Liver (tissue), 7 donors: ENCODE measurements at regions not wholly inside any gene's neighbourhood (a gene's known extent, or its start where the extent isn't known, plus 50 kb on each side); places are given as distances from the start of the nearest gene placed in this dataset.

Experiments
- DNase-seq: peaks from one replicate; pipeline ENCODE4 v3.0.0-alpha.2; 2017; ENCODE audit warnings: low spot score
- H3K27ac ChIP-seq, 2 donors: one replicate each; pipeline ENCODE4 v1.7.0; 2013; ENCODE audit warnings: inconsistent platforms in 2 of 2, low read length in 2 of 2, control low read depth in 1 of 2, low read depth in 1 of 2, mild to moderate bottlenecking in 1 of 2
- H3K27me3 ChIP-seq, 4 donors: one replicate each; pipeline versions ENCODE4 v1.6.1 to v1.7.0; 2013; ENCODE audit warnings: low read length in 3 of 4, inconsistent platforms in 1 of 4, mild to moderate bottlenecking in 1 of 4, moderate library complexity in 1 of 4; ENCODE audit not compliant: control insufficient read depth in 4 of 4, insufficient read depth in 4 of 4
- H3K36me3 ChIP-seq, 4 donors: one replicate each; pipeline versions ENCODE4 v1.6.1 to v1.7.0; 2013; ENCODE audit warnings: low read length in 3 of 4, mild to moderate bottlenecking in 3 of 4, low read depth in 1 of 4, moderate library complexity in 1 of 4; ENCODE audit not compliant: control insufficient read depth in 4 of 4, insufficient read depth in 3 of 4
- H3K4me1 ChIP-seq, 4 donors: one replicate each; pipeline versions ENCODE4 v1.6.1 to v1.7.0; 2013; ENCODE audit warnings: low read length in 3 of 4, mild to moderate bottlenecking in 3 of 4, moderate library complexity in 1 of 4; ENCODE audit not compliant: control insufficient read depth in 4 of 4, insufficient read depth in 4 of 4
- H3K4me3 ChIP-seq, 3 donors: one replicate each; pipeline versions ENCODE4 v1.6.1 to v1.7.0; 2013; ENCODE audit warnings: low read length in 3 of 3, control low read depth in 1 of 3, low read depth in 1 of 3, mild to moderate bottlenecking in 1 of 3
- H3K9ac ChIP-seq, 2 donors: one replicate each; pipeline ENCODE4 v1.7.0; 2013; ENCODE audit warnings: low read length in 2 of 2, mild to moderate bottlenecking in 2 of 2, moderate library complexity in 2 of 2, control low read depth in 1 of 2, low read depth in 1 of 2
- H3K9me3 ChIP-seq, 4 donors: one replicate each; pipeline versions ENCODE4 v1.6.1 to v1.7.0; 2013; ENCODE audit warnings: low read length in 3 of 4; ENCODE audit not compliant: control insufficient read depth in 4 of 4
- EGR1 ChIP-seq, 2 donors: IDR thresholded peaks; 2 replicates each; pipeline ENCODE4 v1.6.1; 2016 to 2018; ENCODE audit warnings: antibody characterized with exemption in 2 of 2, low read depth in 2 of 2
- FOXA1 ChIP-seq: IDR thresholded peaks from 2 replicates; pipeline ENCODE4 v1.6.1; 2016; ENCODE audit warnings: antibody characterized with exemption
- FOXA2 ChIP-seq: IDR thresholded peaks from 2 replicates; pipeline ENCODE4 v1.6.1; 2016; ENCODE audit warnings: antibody characterized with exemption
- HNF4A ChIP-seq, 2 donors: conservative IDR thresholded peaks; 2 replicates each; pipeline ENCODE4 v1.6.1; 2016; ENCODE audit warnings: antibody characterized with exemption in 2 of 2, mild to moderate bottlenecking in 2 of 2
- HNF4G ChIP-seq: IDR thresholded peaks from 2 replicates; pipeline ENCODE4 v1.6.1; 2016; ENCODE audit warnings: antibody characterized with exemption
- RAD21 ChIP-seq, 2 donors: IDR thresholded peaks; 2 replicates each; pipeline ENCODE4 v1.6.1; 2016; ENCODE audit warnings: antibody characterized with exemption in 2 of 2, mild to moderate bottlenecking in 2 of 2
- RXRA ChIP-seq, 2 donors: IDR thresholded peaks; 2 replicates each; pipeline ENCODE4 v1.6.1; 2017 to 2018; ENCODE audit warnings: antibody characterized with exemption in 2 of 2, mild to moderate bottlenecking in 1 of 2
- SP1 ChIP-seq: IDR thresholded peaks from 2 replicates; pipeline ENCODE4 v1.6.1; 2018; ENCODE audit warnings: antibody characterized with exemption, mild to moderate bottlenecking
- YY1 ChIP-seq: IDR thresholded peaks from 2 replicates; pipeline ENCODE4 v1.6.1; 2016; ENCODE audit warnings: antibody characterized with exemption, mild to moderate bottlenecking
- WGBS: extraction: QIAGEN DNeasy Blood & Tissue Kit; methylation state at CpG from one replicate; pipeline ENCODE4 v1.1.7; 2013; 5-methylcytosine and 5-hydroxymethylcytosine counted together
- TF ChIP-seq, protein P1 (sequence below): IDR thresholded peaks from 2 replicates; pipeline ENCODE4 v1.6.1; 2016; ENCODE audit warnings: antibody characterized with exemption
- TF ChIP-seq, protein P2 (sequence below): IDR thresholded peaks from 2 replicates; pipeline ENCODE4 v1.6.1; 2016; ENCODE audit warnings: antibody characterized with exemption
- TF ChIP-seq, protein P3 (sequence below): IDR thresholded peaks from 2 replicates; pipeline ENCODE4 v1.6.1; 2016; ENCODE audit warnings: antibody characterized with exemption, mild to moderate bottlenecking
- TF ChIP-seq, protein P4 (sequence below): IDR thresholded peaks from 2 replicates; pipeline ENCODE4 v1.6.1; 2016; ENCODE audit warnings: antibody characterized with exemption
- donor health status: healthy.
- donor health status: healthy.
- donor health status: healthy.
- donor health status: healthy.

DNA sequence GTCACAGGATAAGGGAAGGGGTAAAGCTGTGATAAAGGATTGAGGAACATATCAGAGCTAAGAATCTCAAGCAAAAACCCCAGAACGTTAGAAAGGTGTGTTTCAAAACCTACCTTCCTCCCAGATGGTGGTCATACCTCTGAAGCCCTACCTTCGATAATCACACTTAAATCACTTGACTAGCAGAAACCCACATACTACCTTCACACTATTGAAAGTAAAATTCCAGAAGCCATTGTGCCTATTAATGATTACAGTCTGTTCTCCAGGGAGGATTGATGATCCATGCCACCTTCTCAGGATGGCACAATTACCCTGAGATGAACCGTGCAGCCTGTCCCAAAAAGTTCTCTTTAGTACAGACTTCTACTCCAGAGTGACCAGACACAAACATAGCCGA, 72.3 kb upstream of the SOX4 start:
- 64% methylated on average over 4 of the region's 4 CpGs for WGBS
- no peak overlapping the region for H3K27ac ChIP-seq
- no peak for DNase-seq

DNA sequence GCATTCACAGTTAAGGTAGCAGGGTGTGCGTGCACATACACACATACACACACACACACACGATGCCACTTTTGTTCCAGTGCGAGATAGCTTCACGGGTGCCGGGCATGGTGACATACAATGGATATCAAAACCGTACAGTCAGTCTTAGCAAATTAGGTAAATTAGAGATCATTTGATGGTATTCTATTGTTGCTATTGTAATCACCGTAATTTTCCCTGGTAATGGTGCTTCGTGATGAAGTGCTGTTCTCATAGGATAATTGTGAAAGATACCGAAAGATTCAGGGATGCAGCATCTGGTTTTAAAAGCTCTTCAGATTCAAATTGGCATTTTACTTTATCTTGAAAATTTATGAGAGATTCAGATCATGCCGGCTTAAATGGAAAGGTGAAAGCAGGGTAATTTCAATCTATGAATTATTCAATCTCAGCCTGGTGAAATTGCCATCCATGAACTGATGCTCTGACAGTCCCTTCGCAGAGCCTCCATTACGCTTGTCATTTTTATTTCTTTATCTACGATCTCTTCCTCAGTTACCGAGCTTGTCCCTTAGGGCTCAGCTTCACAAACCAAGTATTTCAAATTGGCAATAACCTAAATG, 71.3 kb upstream of the SOX4 start:
- Histone ChIP-seq H3K27ac (no peak overlapping the region), H3K9ac (no peak overlapping the region), H3K36me3 (no peaks in the 10 kb centered on the region), H3K4me1 (no peaks in the 10 kb centered on the region), H3K9me3 (no peaks in the 10 kb centered on the region), H3K27me3 (no peaks in the 10 kb centered on the region), H3K4me3 (no peak overlapping the region)
- no peak for TF ChIP-seq HNF4A (conservative IDR thresholded peaks at IDR 0.05)
- no peak for TF ChIP-seq SP1
- TF ChIP-seq, protein P1, sequence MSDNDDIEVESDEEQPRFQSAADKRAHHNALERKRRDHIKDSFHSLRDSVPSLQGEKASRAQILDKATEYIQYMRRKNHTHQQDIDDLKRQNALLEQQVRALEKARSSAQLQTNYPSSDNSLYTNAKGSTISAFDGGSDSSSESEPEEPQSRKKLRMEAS = no peak
- no peak for TF ChIP-seq RAD21 (IDR thresholded peaks at IDR 0.05)
- TF ChIP-seq, protein P2, sequence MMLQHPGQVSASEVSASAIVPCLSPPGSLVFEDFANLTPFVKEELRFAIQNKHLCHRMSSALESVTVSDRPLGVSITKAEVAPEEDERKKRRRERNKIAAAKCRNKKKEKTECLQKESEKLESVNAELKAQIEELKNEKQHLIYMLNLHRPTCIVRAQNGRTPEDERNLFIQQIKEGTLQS = no peak
- TF ChIP-seq EGR1 (IDR thresholded peaks at IDR 0.05; ENCODE audit: low read depth in 2 of 2) = no peak
- TF ChIP-seq YY1 = no peak
- no peak for TF ChIP-seq RXRA (IDR thresholded peaks at IDR 0.05)
- TF ChIP-seq, protein P3, sequence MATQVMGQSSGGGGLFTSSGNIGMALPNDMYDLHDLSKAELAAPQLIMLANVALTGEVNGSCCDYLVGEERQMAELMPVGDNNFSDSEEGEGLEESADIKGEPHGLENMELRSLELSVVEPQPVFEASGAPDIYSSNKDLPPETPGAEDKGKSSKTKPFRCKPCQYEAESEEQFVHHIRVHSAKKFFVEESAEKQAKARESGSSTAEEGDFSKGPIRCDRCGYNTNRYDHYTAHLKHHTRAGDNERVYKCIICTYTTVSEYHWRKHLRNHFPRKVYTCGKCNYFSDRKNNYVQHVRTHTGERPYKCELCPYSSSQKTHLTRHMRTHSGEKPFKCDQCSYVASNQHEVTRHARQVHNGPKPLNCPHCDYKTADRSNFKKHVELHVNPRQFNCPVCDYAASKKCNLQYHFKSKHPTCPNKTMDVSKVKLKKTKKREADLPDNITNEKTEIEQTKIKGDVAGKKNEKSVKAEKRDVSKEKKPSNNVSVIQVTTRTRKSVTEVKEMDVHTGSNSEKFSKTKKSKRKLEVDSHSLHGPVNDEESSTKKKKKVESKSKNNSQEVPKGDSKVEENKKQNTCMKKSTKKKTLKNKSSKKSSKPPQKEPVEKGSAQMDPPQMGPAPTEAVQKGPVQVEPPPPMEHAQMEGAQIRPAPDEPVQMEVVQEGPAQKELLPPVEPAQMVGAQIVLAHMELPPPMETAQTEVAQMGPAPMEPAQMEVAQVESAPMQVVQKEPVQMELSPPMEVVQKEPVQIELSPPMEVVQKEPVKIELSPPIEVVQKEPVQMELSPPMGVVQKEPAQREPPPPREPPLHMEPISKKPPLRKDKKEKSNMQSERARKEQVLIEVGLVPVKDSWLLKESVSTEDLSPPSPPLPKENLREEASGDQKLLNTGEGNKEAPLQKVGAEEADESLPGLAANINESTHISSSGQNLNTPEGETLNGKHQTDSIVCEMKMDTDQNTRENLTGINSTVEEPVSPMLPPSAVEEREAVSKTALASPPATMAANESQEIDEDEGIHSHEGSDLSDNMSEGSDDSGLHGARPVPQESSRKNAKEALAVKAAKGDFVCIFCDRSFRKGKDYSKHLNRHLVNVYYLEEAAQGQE = no peak
- TF ChIP-seq, protein P4, sequence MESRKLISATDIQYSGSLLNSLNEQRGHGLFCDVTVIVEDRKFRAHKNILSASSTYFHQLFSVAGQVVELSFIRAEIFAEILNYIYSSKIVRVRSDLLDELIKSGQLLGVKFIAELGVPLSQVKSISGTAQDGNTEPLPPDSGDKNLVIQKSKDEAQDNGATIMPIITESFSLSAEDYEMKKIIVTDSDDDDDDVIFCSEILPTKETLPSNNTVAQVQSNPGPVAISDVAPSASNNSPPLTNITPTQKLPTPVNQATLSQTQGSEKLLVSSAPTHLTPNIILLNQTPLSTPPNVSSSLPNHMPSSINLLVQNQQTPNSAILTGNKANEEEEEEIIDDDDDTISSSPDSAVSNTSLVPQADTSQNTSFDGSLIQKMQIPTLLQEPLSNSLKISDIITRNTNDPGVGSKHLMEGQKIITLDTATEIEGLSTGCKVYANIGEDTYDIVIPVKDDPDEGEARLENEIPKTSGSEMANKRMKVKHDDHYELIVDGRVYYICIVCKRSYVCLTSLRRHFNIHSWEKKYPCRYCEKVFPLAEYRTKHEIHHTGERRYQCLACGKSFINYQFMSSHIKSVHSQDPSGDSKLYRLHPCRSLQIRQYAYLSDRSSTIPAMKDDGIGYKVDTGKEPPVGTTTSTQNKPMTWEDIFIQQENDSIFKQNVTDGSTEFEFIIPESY = no peak
- no peak for TF ChIP-seq FOXA2
- TF ChIP-seq HNF4G = no peak
- no peak for TF ChIP-seq FOXA1
- 90% methylated on average over 14 of the region's 14 CpGs for WGBS
- no peak for DNase-seq

More for the DNA sequence above, 72.3 kb upstream of the SOX4 start:
- no peaks in the 10 kb centered on the region for H3K27me3 ChIP-seq
- no peaks in the 10 kb centered on the region for H3K4me1 ChIP-seq
- H3K4me3 ChIP-seq = no peak overlapping the region
- TF ChIP-seq, protein P2 = no peak
- no peak for TF ChIP-seq EGR1 (IDR thresholded peaks at IDR 0.05; ENCODE audit: low read depth in 2 of 2)
- H3K36me3 ChIP-seq = no peaks in the 10 kb centered on the region
- no peaks in the 10 kb centered on the region for H3K9me3 ChIP-seq
- H3K9ac ChIP-seq = no peak overlapping the region
